Testis (tissue), 2 donors: ENCODE measurements at regions not wholly inside any gene's neighbourhood (a gene's known extent, or its start where the extent isn't known, plus 50 kb on each side); places are given as distances from the start of the nearest gene placed in this dataset.
"Not testable (repeated sequence)": the region's sequence is repeated elsewhere in the genome, so short reads cannot be mapped to it uniquely, and the experiment has no call there.

Experiments used
- DNase-seq: peaks from one replicate; pipeline ENCODE4 v3.0.0-alpha.2; 2019
- H3K27ac ChIP-seq, 2 donors: fragments of 200-600 bp; sonication (generic); one replicate each; pipeline ENCODE4 v1.5.1; 2019
- H3K27me3 ChIP-seq: fragments of 200-600 bp; sonication (generic); one replicate; pipeline ENCODE4 v1.5.1; 2019
- H3K36me3 ChIP-seq: fragments of 200-600 bp; sonication (generic); one replicate; pipeline ENCODE4 v1.5.1; 2017; ENCODE audit warnings: low read depth; ENCODE audit errors: missing control alignments
- H3K4me1 ChIP-seq: fragments of 200-600 bp; sonication (generic); one replicate; pipeline ENCODE4 v1.5.1; 2019
- H3K4me3 ChIP-seq, 2 donors: fragments of 200-600 bp; sonication (generic); one replicate each; pipeline ENCODE4 v1.5.1; 2017 to 2019
- H3K9me3 ChIP-seq: fragments of 200-600 bp; sonication (generic); one replicate; pipeline ENCODE4 v1.5.1; 2017
- CTCF ChIP-seq, 3 experiments: fragments of 450-650 bp in 2 of 3; fragments of 200-600 bp in 1 of 3; sonication (generic) in 1 of 3; IDR thresholded peaks; one replicate each; pipeline ENCODE4 v1.5.1; 2016 to 2019; ENCODE audit warnings: antibody characterized with exemption in 3 of 3, mild to moderate bottlenecking in 2 of 3, moderate library complexity in 1 of 3
- POLR2A ChIP-seq: fragments of 450-650 bp; IDR thresholded peaks from one replicate; pipeline ENCODE4 v1.6.1; 2017; ENCODE audit warnings: antibody characterized with exemption, mild to moderate bottlenecking, moderate library complexity
- WGBS, 2 donors: methylation state at CpG; one replicate each; pipeline ENCODE4 v1.1.5; 2018; 5-methylcytosine and 5-hydroxymethylcytosine counted together
- intact Hi-C: fragments of 100-400 bp; cut with DNase I; formaldehyde crosslinking; loops from one replicate; pipeline ENCODE4 v1.15.1; 2023; ENCODE audit warnings: low total_unique reads

GRCh38 chr12:75658286-75658685, 146.9 kb upstream of the KRR1 start:
- Histone ChIP-seq H3K4me3 (no peak overlapping the region), H3K27ac (no peak overlapping the region), H3K27me3 (no peaks in the 10 kb centered on the region), H3K9me3 (no peaks in the 10 kb centered on the region), H3K4me1 (peaks cover 17% of the 10 kb centered on the region), H3K36me3 (no peaks in the 10 kb centered on the region)
- DNase-seq: no peak
- TF ChIP-seq POLR2A: no peak
- TF ChIP-seq CTCF (IDR thresholded peaks at IDR 0.05): no peak
- intact Hi-C loops: no loop called here

GRCh38 chr12:75657831-75658230, 146.4 kb upstream of the KRR1 start:
- H3K27ac ChIP-seq: no peak overlapping the region
- H3K27me3 ChIP-seq: no peaks in the 10 kb centered on the region
- no peaks in the 10 kb centered on the region for H3K36me3 ChIP-seq
- WGBS, 2 donors: 85 to 88% methylated on average over 2 of the region's 2 CpGs
- no peaks in the 10 kb centered on the region for H3K9me3 ChIP-seq
- H3K4me3 ChIP-seq: no peak overlapping the region
- peaks cover 13% of the 10 kb centered on the region for H3K4me1 ChIP-seq
- DNase-seq: no peak
- intact Hi-C loops: no loop called here
- TF ChIP-seq CTCF (IDR thresholded peaks at IDR 0.05): no peak

- H3K27ac ChIP-seq, DNase-seq, H3K27me3 ChIP-seq, H3K9me3 ChIP-seq, H3K4me3 ChIP-seq, intact Hi-C loops, H3K36me3 ChIP-seq: not testable (repeated sequence)
- H3K4me1 ChIP-seq: peaks cover 10% of the 10 kb centered on the region
- 76 to 77% methylated on average over 6 of the region's 6 CpGs for WGBS, 2 donors
These were observed 145.9 kb upstream of the KRR1 start for GRCh38 chr12:75657354-75657753.

GRCh38 chr12:75656648-75657047, 145.2 kb upstream of the KRR1 start:
- Histone ChIP-seq H3K27me3 (no peaks in the 10 kb centered on the region), H3K27ac (no peak overlapping the region), H3K4me3 (no peak overlapping the region), H3K9me3 (no peaks in the 10 kb centered on the region), H3K4me1 (peaks cover 13% of the 10 kb centered on the region), H3K36me3 (no peaks in the 10 kb centered on the region)
- WGBS, 2 donors: 40 to 95% methylated on average over 1 of the region's 1 CpG
- intact Hi-C loops: no loop called here
- TF ChIP-seq POLR2A: no peak
- no peak for DNase-seq

GRCh38 chr12:75656210-75656609, 144.8 kb upstream of the KRR1 start:
- intact Hi-C loops: no loop called here
- H3K27ac ChIP-seq: no peak overlapping the region

More at GRCh38 chr12:75656210-75656609, 144.8 kb upstream of the KRR1 start:
- H3K4me1 ChIP-seq: peaks cover 16% of the 10 kb centered on the region
- no peaks in the 10 kb centered on the region for H3K36me3 ChIP-seq
- no peaks in the 10 kb centered on the region for H3K9me3 ChIP-seq
- H3K4me3 ChIP-seq: no peak overlapping the region
- TF ChIP-seq CTCF (IDR thresholded peaks at IDR 0.05) (no peak), POLR2A (no peak)
- DNase-seq: no peak
- no peaks in the 10 kb centered on the region for H3K27me3 ChIP-seq
